ENCODE measurements at regions not wholly inside any gene's neighbourhood (a gene's known extent, or its start where the extent isn't known, plus 50 kb on each side); places are given as distances from the start of the nearest gene placed in this dataset.

- no peak for TF ChIP-seq POLR2A (IDR thresholded peaks at IDR 0.05)
- TF ChIP-seq CTCF (IDR thresholded peaks at IDR 0.05), result no peak
Observed at GRCh38 chr9:108445431-108446071, 410.2 kb downstream of the ACTL7B start.
